ENCODE measurements at regions not wholly inside any gene's neighbourhood (a gene's known extent, or its start where the extent isn't known, plus 50 kb on each side); places are given as distances from the start of the nearest gene placed in this dataset.

GRCh38 chr15:95097361-95097760 is 866.0 kb downstream of the MCTP2 start:
- TF ChIP-seq CTCF (IDR thresholded peaks at IDR 0.05; ENCODE audit: low read length) (no peak), EZH2 (IDR thresholded peaks at IDR 0.05; ENCODE audit: borderline replicate concordance, low read length) (no peak)
